SK-N-SH (cell line): ENCODE measurements at regions not wholly inside any gene's neighbourhood (a gene's known extent, or its start where the extent isn't known, plus 50 kb on each side); places are given as distances from the start of the nearest gene placed in this dataset.

ENCODE experiments used
- CTCF ChIA-PET: fragments of 300-600, 350-600 bp; formaldehyde crosslinking; extraction: SDS; loops from one replicate; lab custom pipeline; 2021; lab: Yijun Ruan, JAX
- POLR2A ChIA-PET: fragments of 350-600 bp; sonication (Branson Sonifier 250); formaldehyde crosslinking; extraction: SDS; loops from one replicate; lab custom pipeline; 2020; ENCODE audit warnings: antibody characterized with exemption, inconsistent platforms; lab: Yijun Ruan, JAX
- DNase-seq: peaks from one replicate; pipeline ENCODE4 v3.0.0; 2012
- H2AFZ ChIP-seq: fragments of 200-600 bp; sonication (generic); 2 replicates; pipeline ENCODE4 v1.8.1; 2016; ENCODE audit warnings: antibody characterized with exemption, mild to moderate bottlenecking, low read depth
- H3F3A ChIP-seq: fragments of 200-600 bp; sonication (generic); replicated peaks from 2 replicates; pipeline ENCODE3; 2016; ENCODE audit warnings: antibody characterized with exemption, mild to moderate bottlenecking; ENCODE audit not compliant: insufficient read depth
- H3K27ac ChIP-seq, 2 experiments: fragments of 200-500 bp in 1 of 2; fragments of 200-600 bp in 1 of 2; sonication (Bioruptor generic) in 1 of 2; sonication (generic), shearing (Covaris generic) in 1 of 2; 2 replicates each; pipeline versions ENCODE4 v1.5.1 to v1.6.1; 2014 to 2016; ENCODE audit warnings: low read depth in 2 of 2, inconsistent platforms in 1 of 2, low read length in 1 of 2, mild to moderate bottlenecking in 1 of 2, mixed read lengths in 1 of 2
- H3K27me3 ChIP-seq: fragments of 200-600 bp; sonication (generic), shearing (Covaris generic); 2 replicates; pipeline ENCODE4 v1.6.1; 2016; ENCODE audit warnings: mixed run types; ENCODE audit not compliant: insufficient read depth
- H3K36me3 ChIP-seq, 2 experiments: fragments of 200-500 bp in 1 of 2; fragments of 200-600 bp in 1 of 2; sonication (Bioruptor generic) in 1 of 2; sonication (generic) in 1 of 2; replicated peaks in 1 of 2; 2 replicates each; pipeline versions ENCODE3 to v1.5.1; 2014 to 2016; ENCODE audit warnings: low read length in 1 of 2, mild to moderate bottlenecking in 1 of 2; ENCODE audit not compliant: insufficient read depth in 2 of 2, control insufficient read depth in 1 of 2
- H3K4me1 ChIP-seq, 2 experiments: fragments of 200-500 bp in 1 of 2; fragments of 200-600 bp in 1 of 2; sonication (Bioruptor generic) in 1 of 2; sonication (generic), shearing (Covaris generic) in 1 of 2; 2 replicates each; pipeline versions ENCODE4 v1.5.1 to v1.6.1; 2014 to 2016; ENCODE audit warnings: low read depth in 1 of 2, low read length in 1 of 2, mixed run types in 1 of 2; ENCODE audit not compliant: insufficient read depth in 2 of 2, control insufficient read depth in 1 of 2
- H3K4me2 ChIP-seq: fragments of 200-600 bp; sonication (generic), shearing (Covaris generic); 2 replicates; pipeline ENCODE4 v1.6.1; 2017; ENCODE audit warnings: mixed run types
- H3K4me3 ChIP-seq, 2 experiments: fragments of 200-500 bp in 1 of 2; fragments of 200-600 bp in 1 of 2; sonication (Bioruptor generic) in 1 of 2; sonication (generic), shearing (Covaris generic) in 1 of 2; 2 replicates each; pipeline versions ENCODE4 v1.5.1 to v1.8.1; 2014 to 2016; ENCODE audit warnings: low read depth in 2 of 2, inconsistent platforms in 1 of 2, low read length in 1 of 2, mild to moderate bottlenecking in 1 of 2, mixed read lengths in 1 of 2, moderate library complexity in 1 of 2
- H3K79me2 ChIP-seq: fragments of 200-600 bp; sonication (generic); 2 replicates; pipeline ENCODE4 v1.8.1; 2017; ENCODE audit warnings: mild to moderate bottlenecking; ENCODE audit not compliant: insufficient read depth
- H3K9ac ChIP-seq: fragments of 200-600 bp; sonication (generic); 2 replicates; pipeline ENCODE4 v1.6.1; 2017; ENCODE audit warnings: mixed run types
- H3K9me2 ChIP-seq: fragments of 200-600 bp; sonication (generic); 2 replicates; pipeline ENCODE4 v1.6.1; 2017; ENCODE audit warnings: mixed run types
- H3K9me3 ChIP-seq: fragments of 200-600 bp; sonication (generic); 2 replicates; pipeline ENCODE4 v1.6.1; 2017; ENCODE audit warnings: mixed run types, mild to moderate bottlenecking, moderate library complexity
- H4K20me1 ChIP-seq: fragments of 200-600 bp; sonication (generic); 2 replicates; pipeline ENCODE4 v1.6.1; 2017; ENCODE audit warnings: mild to moderate bottlenecking, mixed run types; ENCODE audit not compliant: insufficient read depth
- EP300 ChIP-seq, 2 experiments: IDR thresholded peaks; 2 replicates each; pipeline versions ENCODE4 v1.4.0 to v1.6.1; 2012; ENCODE audit warnings: borderline replicate concordance in 1 of 2, low read depth in 1 of 2, low read length in 1 of 2
- FOSL2 ChIP-seq: IDR thresholded peaks from 2 replicates; pipeline ENCODE4 v1.4.0; 2012; ENCODE audit warnings: low read depth, mild to moderate bottlenecking, moderate library complexity, borderline replicate concordance
- FOXJ3 ChIP-seq: sonication (generic); formaldehyde crosslinking; IDR thresholded peaks from 2 replicates; pipeline ENCODE4 v1.5.1; 2020; ENCODE audit warnings: mild to moderate bottlenecking, missing genetic modification reagents
- FOXM1 ChIP-seq: IDR thresholded peaks from 2 replicates; pipeline ENCODE4 v1.4.0; 2012; ENCODE audit warnings: low read depth, mild to moderate bottlenecking
- GABPA ChIP-seq: IDR thresholded peaks from 2 replicates; pipeline ENCODE4 v1.4.0; 2012; ENCODE audit warnings: low read depth, mild to moderate bottlenecking
- GATA2 ChIP-seq: sonication (generic); formaldehyde crosslinking; IDR thresholded peaks from 2 replicates; pipeline ENCODE4 v1.5.0; 2020; ENCODE audit warnings: mild to moderate bottlenecking, missing genetic modification reagents
- JUND ChIP-seq: IDR thresholded peaks from 2 replicates; pipeline ENCODE4 v1.4.0; 2012
- MEF2A ChIP-seq: IDR thresholded peaks from 2 replicates; pipeline ENCODE4 v1.4.0; 2012; ENCODE audit warnings: low read depth, borderline replicate concordance
- MXI1 ChIP-seq: IDR thresholded peaks from 2 replicates; pipeline ENCODE4 v1.6.1; 2012; ENCODE audit warnings: mild to moderate bottlenecking, low read depth, low read length, improper control_type of control experiment
- NFIC ChIP-seq: IDR thresholded peaks from 2 replicates; pipeline ENCODE4 v1.4.0; 2012; ENCODE audit warnings: borderline replicate concordance
- POLR2AphosphoS5 ChIP-seq: IDR thresholded peaks from 2 replicates; pipeline ENCODE4 v1.6.1; 2012; ENCODE audit warnings: low read depth, low read length
- RAD21 ChIP-seq: IDR thresholded peaks from 2 replicates; pipeline ENCODE4 v1.6.1; 2012; ENCODE audit warnings: mild to moderate bottlenecking, low read length
- RFX5 ChIP-seq: IDR thresholded peaks from 2 replicates; pipeline ENCODE4 v1.6.1; 2012; ENCODE audit warnings: mild to moderate bottlenecking, improper control_type of control experiment, low read length
- RXRA ChIP-seq: IDR thresholded peaks from 2 replicates; pipeline ENCODE4 v1.4.0; 2012; ENCODE audit warnings: low read depth, mild to moderate bottlenecking, borderline replicate concordance
- YY1 ChIP-seq: IDR thresholded peaks from 2 replicates; pipeline ENCODE4 v1.4.0; 2012; ENCODE audit warnings: low read depth, mild to moderate bottlenecking
- WGBS: methylation state at CpG from one replicate; pipeline ENCODE4 v1.1.6; 2017; ENCODE audit warnings: low lambda C conversion rate; 5-methylcytosine and 5-hydroxymethylcytosine counted together
- TF ChIP-seq, protein P1 (sequence below): IDR thresholded peaks from 2 replicates; pipeline ENCODE4 v1.4.0; 2012; ENCODE audit warnings: low read depth
- TF ChIP-seq, protein P2 (sequence below): IDR thresholded peaks from 2 replicates; pipeline ENCODE4 v1.4.0; 2012; ENCODE audit warnings: low read depth, borderline replicate concordance
- TF ChIP-seq, protein P3 (sequence below): IDR thresholded peaks from 2 replicates; pipeline ENCODE4 v1.6.1; 2012; ENCODE audit warnings: mild to moderate bottlenecking, low read depth, low read length, moderate library complexity
- TF ChIP-seq, protein P4 (sequence below): fragments of 150-350 bp; IDR thresholded peaks from 2 replicates; pipeline ENCODE4 v1.6.1; 2016; ENCODE audit warnings: mild to moderate bottlenecking, low read depth, low read length

DNA sequence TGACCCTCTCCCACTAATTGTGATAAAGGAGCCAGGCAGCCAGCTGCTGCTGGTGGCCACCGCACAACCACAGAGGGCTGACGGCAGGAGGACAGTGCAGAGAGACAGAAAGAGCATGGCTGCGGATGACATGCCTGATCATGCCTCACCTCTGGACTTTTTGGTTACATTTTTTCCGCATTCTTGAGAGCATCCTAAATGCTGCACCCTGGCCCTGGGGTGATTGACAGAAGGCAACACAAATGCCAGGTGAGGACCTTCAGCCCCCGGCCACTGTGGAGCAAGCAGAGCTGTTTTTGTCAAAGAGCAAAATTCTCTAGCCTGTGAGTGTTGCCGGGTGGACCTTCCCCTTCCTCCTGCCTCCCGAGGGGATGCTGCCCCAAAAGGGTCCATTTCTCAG, 78.5 kb downstream of the RPS6KA4 start:
- no peak for DNase-seq
- TF ChIP-seq EP300 (IDR thresholded peaks at IDR 0.05; ENCODE audit: borderline replicate concordance in 1 of 2, low read depth in 1 of 2, low read length in 1 of 2) (no peak), FOSL2 (no peak), GABPA (no peak), RFX5 (no peak), MEF2A (no peak), GATA2 (no peak), YY1 (no peak), RAD21 (no peak), NFIC (no peak)
- TF ChIP-seq, protein P1, sequence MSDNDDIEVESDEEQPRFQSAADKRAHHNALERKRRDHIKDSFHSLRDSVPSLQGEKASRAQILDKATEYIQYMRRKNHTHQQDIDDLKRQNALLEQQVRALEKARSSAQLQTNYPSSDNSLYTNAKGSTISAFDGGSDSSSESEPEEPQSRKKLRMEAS = no peak
- TF ChIP-seq, protein P2, sequence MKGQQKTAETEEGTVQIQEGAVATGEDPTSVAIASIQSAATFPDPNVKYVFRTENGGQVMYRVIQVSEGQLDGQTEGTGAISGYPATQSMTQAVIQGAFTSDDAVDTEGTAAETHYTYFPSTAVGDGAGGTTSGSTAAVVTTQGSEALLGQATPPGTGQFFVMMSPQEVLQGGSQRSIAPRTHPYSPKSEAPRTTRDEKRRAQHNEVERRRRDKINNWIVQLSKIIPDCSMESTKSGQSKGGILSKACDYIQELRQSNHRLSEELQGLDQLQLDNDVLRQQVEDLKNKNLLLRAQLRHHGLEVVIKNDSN = no peak
- TF ChIP-seq, protein P3, sequence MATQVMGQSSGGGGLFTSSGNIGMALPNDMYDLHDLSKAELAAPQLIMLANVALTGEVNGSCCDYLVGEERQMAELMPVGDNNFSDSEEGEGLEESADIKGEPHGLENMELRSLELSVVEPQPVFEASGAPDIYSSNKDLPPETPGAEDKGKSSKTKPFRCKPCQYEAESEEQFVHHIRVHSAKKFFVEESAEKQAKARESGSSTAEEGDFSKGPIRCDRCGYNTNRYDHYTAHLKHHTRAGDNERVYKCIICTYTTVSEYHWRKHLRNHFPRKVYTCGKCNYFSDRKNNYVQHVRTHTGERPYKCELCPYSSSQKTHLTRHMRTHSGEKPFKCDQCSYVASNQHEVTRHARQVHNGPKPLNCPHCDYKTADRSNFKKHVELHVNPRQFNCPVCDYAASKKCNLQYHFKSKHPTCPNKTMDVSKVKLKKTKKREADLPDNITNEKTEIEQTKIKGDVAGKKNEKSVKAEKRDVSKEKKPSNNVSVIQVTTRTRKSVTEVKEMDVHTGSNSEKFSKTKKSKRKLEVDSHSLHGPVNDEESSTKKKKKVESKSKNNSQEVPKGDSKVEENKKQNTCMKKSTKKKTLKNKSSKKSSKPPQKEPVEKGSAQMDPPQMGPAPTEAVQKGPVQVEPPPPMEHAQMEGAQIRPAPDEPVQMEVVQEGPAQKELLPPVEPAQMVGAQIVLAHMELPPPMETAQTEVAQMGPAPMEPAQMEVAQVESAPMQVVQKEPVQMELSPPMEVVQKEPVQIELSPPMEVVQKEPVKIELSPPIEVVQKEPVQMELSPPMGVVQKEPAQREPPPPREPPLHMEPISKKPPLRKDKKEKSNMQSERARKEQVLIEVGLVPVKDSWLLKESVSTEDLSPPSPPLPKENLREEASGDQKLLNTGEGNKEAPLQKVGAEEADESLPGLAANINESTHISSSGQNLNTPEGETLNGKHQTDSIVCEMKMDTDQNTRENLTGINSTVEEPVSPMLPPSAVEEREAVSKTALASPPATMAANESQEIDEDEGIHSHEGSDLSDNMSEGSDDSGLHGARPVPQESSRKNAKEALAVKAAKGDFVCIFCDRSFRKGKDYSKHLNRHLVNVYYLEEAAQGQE = no peak
- TF ChIP-seq, all 33 proteins: peak for 0
- no peaks in the 10 kb centered on the region for H3F3A ChIP-seq
- H4K20me1 ChIP-seq = no peaks in the 10 kb centered on the region
- H3K9me3 ChIP-seq = no peaks in the 10 kb centered on the region
- H3K27ac ChIP-seq = no peak overlapping the region
- no peak overlapping the region for H3K9ac ChIP-seq
- no peak overlapping the region for H3K4me2 ChIP-seq
- CTCF ChIA-PET = interaction anchor here (0.9 to 8.0 kb wide), 3 partner anchors 10 to 17 kb away, joined by 3 to 71 read pairs (median 4); no protein-coding TSS in a partner anchor
- no peaks in the 10 kb centered on the region; a peak in 1 of 4 replicates for H3K4me1 ChIP-seq
- H2AFZ ChIP-seq = no peak overlapping the region
- POLR2A ChIA-PET = no interaction called here
- H3K79me2 ChIP-seq = no peaks in the 10 kb centered on the region
- H3K27me3 ChIP-seq = peaks cover 7% of the 10 kb centered on the region; the same call in 1 of the 2 replicates
- H3K4me3 ChIP-seq = no peak overlapping the region
- no peaks in the 10 kb centered on the region for H3K9me2 ChIP-seq
- H3K36me3 ChIP-seq = no peaks in the 10 kb centered on the region
- 68% methylated on average over 7 of the region's 7 CpGs for WGBS

DNA sequence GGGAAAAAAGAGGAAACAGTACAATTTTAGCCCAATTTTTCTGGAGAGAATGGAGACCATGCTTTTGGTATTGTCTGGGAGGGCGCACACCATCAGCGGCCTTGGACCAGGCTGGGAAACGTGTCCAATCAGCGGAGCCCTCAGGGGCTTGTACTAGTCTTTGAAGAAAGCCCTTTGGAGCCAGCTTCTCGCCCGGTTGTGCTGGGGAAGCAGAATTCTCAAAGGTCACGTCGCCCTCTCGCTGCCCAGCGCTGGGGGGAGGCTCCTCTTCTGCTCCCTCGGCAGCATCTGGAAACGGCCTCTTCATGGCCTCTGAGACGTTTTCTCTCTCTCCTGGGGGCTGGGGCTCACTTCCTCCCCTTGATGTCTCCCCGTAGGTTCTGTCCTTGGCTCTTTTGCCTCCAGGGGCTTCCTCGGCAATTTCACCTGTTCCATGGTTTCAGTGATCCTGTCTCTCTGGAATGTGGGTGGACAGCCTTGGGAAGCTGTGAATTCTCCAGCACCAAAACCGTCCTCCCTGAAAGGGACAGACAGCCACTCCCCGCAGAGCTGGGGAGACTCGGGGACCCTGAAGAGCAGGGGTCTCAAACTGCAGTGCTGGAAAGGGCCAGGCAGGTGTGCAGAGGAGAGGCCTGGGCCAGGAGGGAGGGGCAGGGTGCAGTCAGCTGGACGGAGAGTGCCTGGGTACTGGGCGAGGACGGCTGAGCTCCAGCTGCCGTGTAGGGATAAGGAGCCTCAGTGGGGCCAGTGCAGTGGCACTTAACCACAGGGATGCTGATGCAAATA, 80.2 kb downstream of the RPS6KA4 start:
- Histone ChIP-seq H3K9me2 (no peaks in the 10 kb centered on the region), H3K27ac (no peak overlapping the region), H3F3A (no peaks in the 10 kb centered on the region), H4K20me1 (no peaks in the 10 kb centered on the region), H3K4me2 (no peak overlapping the region), H3K27me3 (peaks cover 18% of the 10 kb centered on the region; the same call in 1 of the 2 replicates), H3K79me2 (no peaks in the 10 kb centered on the region), H3K4me3 (no peak overlapping the region), H3K9me3 (no peaks in the 10 kb centered on the region), H3K36me3 (no peaks in the 10 kb centered on the region), H3K9ac (no peak overlapping the region), H3K4me1 (no peaks in the 10 kb centered on the region; a peak in 1 of 4 replicates), H2AFZ (no peak overlapping the region)
- no peak for DNase-seq
- WGBS = 47% methylated on average over 18 of the region's 22 CpGs
- TF ChIP-seq, protein P4, sequence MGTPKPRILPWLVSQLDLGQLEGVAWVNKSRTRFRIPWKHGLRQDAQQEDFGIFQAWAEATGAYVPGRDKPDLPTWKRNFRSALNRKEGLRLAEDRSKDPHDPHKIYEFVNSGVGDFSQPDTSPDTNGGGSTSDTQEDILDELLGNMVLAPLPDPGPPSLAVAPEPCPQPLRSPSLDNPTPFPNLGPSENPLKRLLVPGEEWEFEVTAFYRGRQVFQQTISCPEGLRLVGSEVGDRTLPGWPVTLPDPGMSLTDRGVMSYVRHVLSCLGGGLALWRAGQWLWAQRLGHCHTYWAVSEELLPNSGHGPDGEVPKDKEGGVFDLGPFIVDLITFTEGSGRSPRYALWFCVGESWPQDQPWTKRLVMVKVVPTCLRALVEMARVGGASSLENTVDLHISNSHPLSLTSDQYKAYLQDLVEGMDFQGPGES = no peak
- TF ChIP-seq EP300 (IDR thresholded peaks at IDR 0.05; ENCODE audit: borderline replicate concordance in 1 of 2, low read depth in 1 of 2, low read length in 1 of 2) (no peak), FOXM1 (no peak), FOSL2 (no peak), MXI1 (no peak), POLR2AphosphoS5 (no peak), JUND (no peak), RFX5 (no peak), RXRA (no peak), FOXJ3 (no peak)
- ChIA-PET CTCF (interaction anchor here (0.8 to 8.0 kb wide), 4 partner anchors 10 to 214 kb away, joined by 3 to 71 read pairs (median 4); no protein-coding TSS in a partner anchor), POLR2A (no interaction called here)
